OCI-LY7 (cell line): ENCODE measurements at regions not wholly inside any gene's neighbourhood (a gene's known extent, or its start where the extent isn't known, plus 50 kb on each side); places are given as distances from the start of the nearest gene placed in this dataset.
"Not testable (repeated sequence)": the region's sequence is repeated elsewhere in the genome, so short reads cannot be mapped to it uniquely, and the experiment has no call there.

Source experiments
- BruUV-seq: library from RNA; stranded (reverse); fragments of 400-500 nt; replicated peaks from 2 replicates; lab custom pipeline; 2021; lab: Mats Ljungman, UMichigan
- CTCF ChIA-PET: fragments of 300-600 bp; sonication (Branson Sonifier 250); formaldehyde crosslinking; loops from one replicate; lab custom pipeline; 2022; ENCODE audit warnings: antibody characterized with exemption; ENCODE audit not compliant: unreplicated experiment; lab: Charles Lee
- POLR2A ChIA-PET: fragments of 300-600 bp; sonication (Branson Sonifier 250); formaldehyde crosslinking; loops from one replicate; lab custom pipeline; 2022; ENCODE audit warnings: antibody characterized with exemption; lab: Charles Lee
- DNase-seq: peaks from one replicate; pipeline ENCODE4 v3.0.0-alpha.2; 2015; ENCODE audit warnings: low spot score
- H2AFZ ChIP-seq: fragments of 200-600 bp; sonication (generic), shearing (Covaris generic); 2 replicates; pipeline ENCODE4 v1.6.1; 2014; ENCODE audit warnings: mild to moderate bottlenecking, antibody characterized with exemption, low read length, moderate library complexity
- H3K27ac ChIP-seq: fragments of 200-600 bp; sonication (generic); 2 replicates; pipeline ENCODE4 v1.5.1; 2014; ENCODE audit warnings: mixed run types, low read depth, mild to moderate bottlenecking, moderate library complexity, low read length, inconsistent platforms; ENCODE audit not compliant: poor library complexity, severe bottlenecking
- H3K36me3 ChIP-seq: fragments of 200-600 bp; sonication (generic); 2 replicates; pipeline ENCODE4 v1.6.1; 2014; ENCODE audit warnings: mild to moderate bottlenecking, antibody characterized with exemption, low read length, moderate library complexity, mixed read lengths; ENCODE audit not compliant: insufficient read depth
- H3K4me1 ChIP-seq: fragments of 200-600 bp; sonication (generic); 2 replicates; pipeline ENCODE4 v1.5.1; 2014; ENCODE audit warnings: mild to moderate bottlenecking, low read length; ENCODE audit not compliant: insufficient read depth, poor library complexity, severe bottlenecking
- H3K4me2 ChIP-seq: fragments of 200-600 bp; sonication (generic); 2 replicates; pipeline ENCODE4 v1.6.1; 2014; ENCODE audit warnings: mild to moderate bottlenecking, low read length
- H3K4me3 ChIP-seq: fragments of 200-600 bp; sonication (generic); 2 replicates; pipeline ENCODE4 v1.5.1; 2014; ENCODE audit warnings: mild to moderate bottlenecking, low read depth, low read length; ENCODE audit not compliant: poor library complexity, severe bottlenecking
- H3K79me2 ChIP-seq: fragments of 200-600 bp; sonication (generic); 2 replicates; pipeline ENCODE4 v1.6.1; 2016; ENCODE audit warnings: low read depth, mild to moderate bottlenecking, low read length, moderate library complexity, mixed read lengths; ENCODE audit not compliant: insufficient read depth
- H3K9me2 ChIP-seq: fragments of 200-600 bp; sonication (generic); 2 replicates; pipeline ENCODE4 v1.6.1; 2016; ENCODE audit warnings: mild to moderate bottlenecking, low read length, mixed read lengths; ENCODE audit not compliant: insufficient read depth
- H3K9me3 ChIP-seq: fragments of 200-600 bp; sonication (generic); 2 replicates; pipeline ENCODE4 v1.6.1; 2014; ENCODE audit warnings: mild to moderate bottlenecking, mixed run types, low read length, mixed read lengths
- H4K20me1 ChIP-seq: fragments of 200-600 bp; sonication (generic); 2 replicates; pipeline ENCODE4 v1.6.1; 2014; ENCODE audit warnings: mild to moderate bottlenecking, antibody characterized with exemption, low read length, moderate library complexity, mixed read lengths; ENCODE audit not compliant: insufficient read depth
- intact Hi-C: fragments of 100-400 bp; cut with micrococcal nuclease; formaldehyde crosslinking; loops from one replicate; pipeline ENCODE4 v1.10.0; 2022; ENCODE audit not compliant: unreplicated experiment

DNA sequence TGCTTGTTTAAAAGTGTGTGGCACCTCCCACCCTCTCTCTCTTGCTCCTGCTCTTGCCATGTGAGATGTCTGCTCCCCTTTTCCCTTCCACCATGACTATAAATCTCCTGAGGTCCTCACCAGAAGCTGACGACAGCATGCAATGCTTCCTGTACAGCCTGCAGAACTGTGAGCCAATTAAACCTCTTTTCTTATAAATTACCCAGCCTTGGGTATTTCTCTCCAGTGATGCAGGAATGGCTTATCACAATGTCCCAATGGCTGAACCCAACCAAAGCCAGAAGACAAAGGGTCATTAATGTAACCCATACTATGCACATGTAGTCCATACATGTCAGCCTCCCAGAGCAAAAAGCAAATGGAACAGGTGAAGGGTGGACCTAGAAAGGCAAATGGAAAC, 141.5 kb downstream of the SEPTIN14 start:
- POLR2A ChIA-PET, H2AFZ ChIP-seq, intact Hi-C loops, H3K36me3 ChIP-seq, H3K4me3 ChIP-seq, H3K9me3 ChIP-seq, H3K4me1 ChIP-seq, H3K4me2 ChIP-seq, H4K20me1 ChIP-seq, BruUV-seq, H3K79me2 ChIP-seq, CTCF ChIA-PET, DNase-seq, H3K9me2 ChIP-seq, H3K27ac ChIP-seq: not testable (repeated sequence)

DNA sequence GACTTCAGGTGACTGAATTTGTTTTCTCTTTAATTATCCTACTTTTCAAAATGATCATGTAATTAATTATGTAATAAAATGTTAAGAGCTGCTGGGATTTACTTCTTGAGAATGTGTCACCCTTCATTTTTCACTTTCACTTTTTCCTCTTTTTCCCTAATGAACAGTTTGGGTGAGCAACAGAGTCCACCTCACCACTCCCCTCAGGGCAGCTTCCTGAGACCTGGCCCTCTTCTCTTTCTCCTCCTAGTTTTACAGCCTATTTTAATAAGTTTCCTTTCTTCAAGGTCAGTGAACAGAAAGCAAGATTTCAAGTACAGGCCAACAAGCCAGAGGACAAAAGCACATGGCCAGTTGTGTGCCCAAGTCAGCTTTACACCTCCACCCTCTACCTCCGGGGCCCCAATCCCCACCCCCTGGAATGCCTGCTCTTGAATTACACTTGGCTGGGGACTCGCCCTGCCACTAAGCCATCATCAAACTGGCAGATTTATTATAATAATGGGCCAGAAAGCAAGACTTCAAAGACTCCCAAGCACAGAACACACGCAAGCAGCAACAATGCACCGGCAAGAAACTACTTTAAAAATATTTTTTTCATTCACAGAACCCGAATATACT, 143.1 kb upstream of the VOPP1 start:
- H4K20me1 ChIP-seq, H3K9me2 ChIP-seq, CTCF ChIA-PET, H3K27ac ChIP-seq, H3K4me2 ChIP-seq, H3K36me3 ChIP-seq, POLR2A ChIA-PET, H2AFZ ChIP-seq, BruUV-seq, H3K79me2 ChIP-seq, H3K9me3 ChIP-seq, DNase-seq, H3K4me3 ChIP-seq, intact Hi-C loops, H3K4me1 ChIP-seq: not testable (repeated sequence)

DNA sequence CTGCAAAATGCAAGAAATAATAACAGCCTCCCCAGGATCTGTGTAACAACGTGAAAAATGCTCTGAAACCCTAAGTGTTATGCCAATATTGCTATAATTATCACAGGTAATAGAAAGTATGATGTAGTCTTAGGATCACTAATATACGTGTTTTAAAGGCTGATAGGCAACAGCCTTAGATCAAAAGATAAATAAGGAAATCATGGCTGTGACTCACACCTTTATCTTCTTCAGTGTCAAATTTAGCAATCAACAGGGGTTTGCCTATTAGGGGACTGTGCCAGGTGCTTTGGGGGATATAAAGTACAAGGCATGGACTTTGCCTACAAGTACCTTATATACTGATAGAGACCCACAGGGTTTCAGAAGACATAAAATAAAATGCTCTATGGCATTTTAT, 142.1 kb upstream of the VOPP1 start:
- H3K9me3 ChIP-seq, H3K27ac ChIP-seq, DNase-seq, CTCF ChIA-PET, POLR2A ChIA-PET, H3K9me2 ChIP-seq, intact Hi-C loops, BruUV-seq, H4K20me1 ChIP-seq, H3K4me2 ChIP-seq, H3K36me3 ChIP-seq, H3K4me3 ChIP-seq, H3K79me2 ChIP-seq, H3K4me1 ChIP-seq, H2AFZ ChIP-seq: not testable (repeated sequence)

DNA sequence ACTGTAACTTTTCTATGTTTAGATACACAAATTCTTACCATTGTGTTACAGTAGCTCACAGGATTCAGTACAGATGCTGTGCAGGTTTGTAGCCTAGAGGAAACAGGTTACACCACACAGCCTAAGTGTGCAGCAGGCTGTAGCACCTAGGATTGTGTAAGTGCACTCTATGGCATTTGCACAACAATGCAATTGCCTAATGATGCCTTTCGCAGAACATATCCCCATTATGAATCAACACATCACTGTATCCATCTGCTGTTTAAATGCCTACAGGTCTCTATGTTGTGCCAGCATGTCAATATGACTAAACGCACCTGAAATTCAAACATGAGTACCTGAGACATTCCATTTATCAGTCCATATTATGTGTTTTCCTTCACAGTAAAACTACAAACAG, 138.0 kb upstream of the VOPP1 start:
- BruUV-seq, DNase-seq, H3K36me3 ChIP-seq, H3K9me2 ChIP-seq, H4K20me1 ChIP-seq, CTCF ChIA-PET, POLR2A ChIA-PET, H3K4me1 ChIP-seq, H2AFZ ChIP-seq, intact Hi-C loops, H3K4me2 ChIP-seq, H3K9me3 ChIP-seq, H3K4me3 ChIP-seq, H3K27ac ChIP-seq, H3K79me2 ChIP-seq: not testable (repeated sequence)

DNA sequence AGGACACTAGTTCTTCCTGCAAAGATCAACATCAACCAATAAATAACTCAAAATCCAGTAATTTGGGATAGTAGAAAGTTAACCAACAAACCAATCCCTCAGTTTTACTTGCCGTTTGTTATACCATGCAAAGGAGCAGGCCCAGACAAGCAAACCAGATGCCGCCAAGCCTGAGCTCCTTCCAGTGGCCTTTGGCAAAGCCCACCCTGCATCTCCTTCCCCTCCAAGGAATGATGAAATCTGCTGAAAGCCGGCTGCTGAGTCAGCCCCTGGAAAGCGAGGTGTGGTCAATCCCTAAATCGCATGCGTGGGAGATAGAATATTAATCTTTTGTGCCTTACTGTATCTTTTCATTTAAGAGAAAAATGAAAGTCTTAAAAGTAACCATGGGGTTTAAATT, 135.7 kb upstream of the VOPP1 start:
- POLR2A ChIA-PET, result interaction anchor here (0.6 kb wide), 1 partner anchor 241 kb away, joined by 4 read pairs; no protein-coding TSS in a partner anchor
- BruUV-seq, H3K79me2 ChIP-seq: not testable (repeated sequence)

DNA sequence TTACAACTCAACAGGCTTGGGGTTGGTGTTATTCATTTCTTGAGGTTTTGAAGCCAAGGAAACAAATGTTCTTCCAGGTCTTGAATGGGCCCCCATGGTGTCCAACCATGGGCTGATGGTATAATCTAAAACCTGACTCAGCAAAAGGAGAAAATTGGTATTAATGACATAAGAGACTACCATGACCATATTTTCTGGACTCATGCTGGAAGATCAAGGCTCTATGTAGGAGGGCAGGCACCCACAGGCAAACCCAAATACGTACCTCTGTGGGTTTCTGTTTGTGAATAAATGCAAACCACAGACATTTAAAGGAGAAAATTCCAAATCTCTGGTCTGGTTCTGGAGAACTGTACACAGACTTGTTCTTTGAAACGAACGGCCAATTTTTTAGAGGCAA, 135.1 kb upstream of the VOPP1 start:
- H3K36me3 ChIP-seq, POLR2A ChIA-PET, intact Hi-C loops, H3K27ac ChIP-seq, DNase-seq, CTCF ChIA-PET, H3K4me3 ChIP-seq, H3K4me1 ChIP-seq, H3K79me2 ChIP-seq, H3K9me3 ChIP-seq, H2AFZ ChIP-seq, H3K9me2 ChIP-seq, H4K20me1 ChIP-seq, BruUV-seq, H3K4me2 ChIP-seq: not testable (repeated sequence)

More for the DNA sequence above, 135.7 kb upstream of the VOPP1 start:
- H3K4me1 ChIP-seq, H3K36me3 ChIP-seq, CTCF ChIA-PET, H3K27ac ChIP-seq, H2AFZ ChIP-seq, H3K9me2 ChIP-seq, DNase-seq, intact Hi-C loops, H4K20me1 ChIP-seq, H3K4me2 ChIP-seq, H3K9me3 ChIP-seq, H3K4me3 ChIP-seq: not testable (repeated sequence)
